ENCODE measurements at regions not wholly inside any gene's neighbourhood (a gene's known extent, or its start where the extent isn't known, plus 50 kb on each side); places are given as distances from the start of the nearest gene placed in this dataset.
A peak's percentile ranks its signal among the peaks of the same experiment; 100 is the strongest.
"Not testable (repeated sequence)": the region's sequence is repeated elsewhere in the genome, so short reads cannot be mapped to it uniquely, and the experiment has no call there.

- peak; percentile 88 for DNase-seq
Observed at GRCh38 chr5:69007726-69008368, 86.0 kb upstream of the SLC30A5 start.

- no peak for DNase-seq
Observed at GRCh38 chr5:69010476-69010875, 83.3 kb upstream of the SLC30A5 start.

GRCh38 chr5:69011910-69012309 lies 81.9 kb upstream of the SLC30A5 start:
- no peak for DNase-seq

GRCh38 chr5:69013481-69013880 lies 80.3 kb upstream of the SLC30A5 start:
- no peak for DNase-seq

GRCh38 chr5:69014007-69014406 lies 79.8 kb upstream of the SLC30A5 start:
- not testable (repeated sequence) for DNase-seq

- DNase-seq: no peak
Observed at GRCh38 chr5:69019668-69020375, 74.0 kb upstream of the SLC30A5 start.

- no peak for DNase-seq
Observed at GRCh38 chr5:69024241-69024651, 69.6 kb upstream of the SLC30A5 start.

- no peak for DNase-seq
Observed at GRCh38 chr5:69029292-69029691, 64.5 kb upstream of the SLC30A5 start.

GRCh38 chr5:69030358-69031062 lies 63.3 kb upstream of the SLC30A5 start:
- DNase-seq: no peak

- no peak for DNase-seq
Observed at GRCh38 chr5:69032009-69032408, 61.8 kb upstream of the SLC30A5 start.

- DNase-seq: no peak
Observed at GRCh38 chr5:69033690-69034089, 60.1 kb upstream of the SLC30A5 start.

- no peak for DNase-seq
Observed at GRCh38 chr5:69034898-69035297, 58.9 kb upstream of the SLC30A5 start.

GRCh38 chr5:69035665-69036064 lies 58.1 kb upstream of the SLC30A5 start:
- no peak for DNase-seq

- DNase-seq: no peak
Observed at GRCh38 chr5:69038539-69038938, 55.3 kb upstream of the SLC30A5 start.

GRCh38 chr5:69039829-69040228 lies 54.0 kb upstream of the SLC30A5 start:
- no peak for DNase-seq

GRCh38 chr5:69042500-69042899 lies 51.3 kb upstream of the SLC30A5 start:
- DNase-seq: no peak

GRCh38 chr5:69042915-69043654 lies 50.7 kb upstream of the SLC30A5 start:
- peak; percentile 78 for DNase-seq

- no peak for DNase-seq
Observed at GRCh38 chr5:69043655-69043996, 50.2 kb upstream of the SLC30A5 start.
